ENCODE measurements at regions not wholly inside any gene's neighbourhood (a gene's known extent, or its start where the extent isn't known, plus 50 kb on each side); places are given as distances from the start of the nearest gene placed in this dataset.

DNA sequence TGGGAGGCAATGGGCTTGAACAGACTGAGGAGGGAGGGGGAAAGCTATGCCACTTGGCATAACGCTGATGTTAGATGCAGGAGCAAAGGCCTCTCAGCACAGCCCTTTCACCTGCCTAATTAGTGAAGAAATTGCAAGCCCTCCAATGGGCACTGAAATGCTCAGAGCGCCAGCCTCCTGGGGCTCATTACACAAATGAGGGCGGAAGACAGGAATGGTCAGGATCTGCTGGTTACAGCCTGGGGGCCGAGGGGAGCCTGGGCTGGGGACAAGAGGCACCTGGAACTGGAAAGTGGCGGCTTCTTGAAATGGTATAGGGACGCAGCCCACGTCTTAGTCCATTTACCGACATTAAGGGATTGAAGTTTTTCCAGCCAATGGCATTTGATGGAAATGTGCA lies 50.2 kb upstream of the PLET1 start:
- H3K79me2 ChIP-seq (ENCODE audit: control insufficient read depth, insufficient read depth, low read length) = no peaks in the 10 kb centered on the region
- H3K23ac ChIP-seq (ENCODE audit: low read length) = no peak overlapping the region
- no peak overlapping the region for H3K4me2 ChIP-seq (ENCODE audit: low read length)
- no peak overlapping the region for H2BK5ac ChIP-seq (ENCODE audit: low read length)
- H3K18ac ChIP-seq (ENCODE audit: low read length) = no peak overlapping the region
- H3K4me3 ChIP-seq (ENCODE audit: low read length) = no peak overlapping the region
- no peaks in the 10 kb centered on the region for H3K4me1 ChIP-seq (ENCODE audit: control insufficient read depth, low read depth, low read length)
- no peaks in the 10 kb centered on the region for H3K79me1 ChIP-seq (ENCODE audit: low read length)
- H3K56ac ChIP-seq (ENCODE audit: low read length) = no peak overlapping the region
- H3K27me3 ChIP-seq (ENCODE audit: insufficient read depth, low read length, poor library complexity) = no peaks in the 10 kb centered on the region
- no peak overlapping the region for H3K4ac ChIP-seq (ENCODE audit: low read depth, low read length)
- H3K27ac ChIP-seq (ENCODE audit: low read depth, low read length) = no peak overlapping the region
- no peak overlapping the region for H2BK120ac ChIP-seq (ENCODE audit: low read depth, low read length)
- no peak overlapping the region for H4K8ac ChIP-seq (ENCODE audit: low read depth, low read length)
- H3K9ac ChIP-seq (ENCODE audit: low read length) = no peak overlapping the region
- no peak overlapping the region for H2BK15ac ChIP-seq (replicated peaks; ENCODE audit: low read depth)
- H2AK5ac ChIP-seq (ENCODE audit: low read length) = no peak overlapping the region
- no peaks in the 10 kb centered on the region for H3K36me3 ChIP-seq (ENCODE audit: control insufficient read depth, insufficient read depth, low read length)
- H4K5ac ChIP-seq (ENCODE audit: low read length) = no peak overlapping the region
- DNase-seq = no peak
- no CpG with 5 or more reads among the region's 8 CpGs for WGBS (ENCODE audit: extremely low coverage, insufficient coverage, low lambda C conversion rate)

DNA sequence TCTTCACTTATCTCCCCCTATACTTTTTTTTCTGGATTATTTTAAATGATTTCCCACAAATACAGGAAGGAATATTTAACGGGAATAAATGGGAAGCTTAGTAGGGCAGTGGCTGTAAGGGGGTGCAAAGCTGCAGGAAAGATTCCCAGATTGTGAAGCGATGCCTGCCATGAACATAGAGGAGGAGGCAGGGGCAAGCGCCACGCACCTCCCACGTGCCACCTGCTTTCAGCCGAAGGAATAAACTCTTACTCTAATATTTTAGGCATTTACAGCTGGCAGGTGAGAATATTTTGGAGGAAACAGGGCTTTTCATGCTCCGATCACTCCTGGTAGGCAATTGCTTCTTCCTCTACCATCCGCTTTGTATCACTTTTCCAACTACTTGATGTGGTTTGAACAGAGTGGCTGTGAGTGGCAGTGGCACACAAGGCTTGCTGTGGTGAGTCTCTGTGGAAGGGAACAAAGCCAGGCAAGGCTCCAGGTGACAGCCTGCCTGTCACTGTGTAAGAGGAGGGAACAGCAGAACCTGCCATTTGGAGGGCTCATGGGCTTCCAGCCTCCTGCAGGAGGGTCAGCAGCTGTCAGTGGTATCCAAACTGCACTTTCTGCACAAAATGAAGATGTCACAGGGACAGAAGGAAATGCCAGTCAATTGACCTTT lies 54.5 kb upstream of the PLET1 start:
- Histone ChIP-seq H3K79me2 (ENCODE audit: control insufficient read depth, insufficient read depth, low read length) (no peaks in the 10 kb centered on the region), H2BK5ac (ENCODE audit: low read length) (no peak overlapping the region), H3K79me1 (ENCODE audit: low read length) (no peaks in the 10 kb centered on the region), H3K56ac (ENCODE audit: low read length) (no peak overlapping the region), H3K4me3 (ENCODE audit: low read length) (no peak overlapping the region), H3K27ac (ENCODE audit: low read depth, low read length) (no peak overlapping the region), H3K23ac (ENCODE audit: low read length) (no peak overlapping the region), H4K8ac (ENCODE audit: low read depth, low read length) (no peak overlapping the region), H3K27me3 (ENCODE audit: insufficient read depth, low read length, poor library complexity) (no peaks in the 10 kb centered on the region), H3K4me2 (ENCODE audit: low read length) (no peak overlapping the region), H4K5ac (ENCODE audit: low read length) (no peak overlapping the region), H2AK5ac (ENCODE audit: low read length) (no peak overlapping the region), H2BK15ac (replicated peaks; ENCODE audit: low read depth) (no peak overlapping the region), H3K36me3 (ENCODE audit: control insufficient read depth, insufficient read depth, low read length) (no peaks in the 10 kb centered on the region), H2BK120ac (ENCODE audit: low read depth, low read length) (no peak overlapping the region), H3K9ac (ENCODE audit: low read length) (no peak overlapping the region), H3K4ac (ENCODE audit: low read depth, low read length) (no peak overlapping the region), H3K18ac (ENCODE audit: low read length) (no peak overlapping the region), H3K4me1 (ENCODE audit: control insufficient read depth, low read depth, low read length) (no peaks in the 10 kb centered on the region)
- WGBS (ENCODE audit: extremely low coverage, insufficient coverage, low lambda C conversion rate) = no CpG with 5 or more reads among the region's 8 CpGs
- DNase-seq = no peak

DNA sequence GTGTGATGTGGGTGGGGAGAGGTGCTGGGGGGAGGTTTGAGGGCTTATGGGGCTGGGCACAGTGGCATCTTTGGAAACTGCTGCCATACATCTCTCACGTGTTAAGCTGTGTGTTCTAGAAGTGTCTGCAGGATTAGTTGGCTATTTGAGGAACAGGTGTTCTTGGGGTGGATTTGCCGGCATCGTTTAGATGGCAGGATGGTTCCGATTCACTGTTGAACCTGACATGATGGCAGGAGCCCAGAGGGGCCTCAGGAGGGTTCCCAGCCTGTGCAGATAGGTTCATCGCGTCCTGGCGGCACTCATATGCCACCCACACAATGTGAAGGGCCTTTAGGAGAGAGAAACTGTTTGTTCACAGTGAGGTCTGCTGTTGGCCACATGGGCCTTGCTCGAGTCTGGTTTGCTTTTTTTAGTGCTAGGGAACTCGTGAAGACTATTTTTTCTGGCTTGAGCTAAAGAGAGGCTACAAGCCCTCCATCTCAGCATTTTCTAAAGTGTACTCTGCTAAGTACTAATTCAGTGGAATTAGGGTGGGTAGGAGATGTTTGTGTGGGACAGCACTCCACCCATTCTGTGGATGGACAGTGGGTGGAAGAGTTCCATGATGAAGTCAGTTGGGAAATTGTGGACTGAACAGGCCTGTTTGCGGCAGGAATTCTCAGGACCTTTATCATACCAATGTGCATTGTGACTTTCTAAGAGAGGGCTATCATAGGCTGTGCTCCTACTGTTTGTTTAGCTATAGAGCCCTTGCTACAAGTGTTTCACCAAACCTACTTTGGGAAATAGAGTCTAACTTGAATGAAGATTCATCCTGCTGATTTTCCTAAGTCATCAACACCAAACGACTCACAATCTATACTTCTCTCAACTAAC lies 55.4 kb upstream of the PLET1 start:
- 100% methylated on average over 1 of the region's 11 CpGs for WGBS (ENCODE audit: extremely low coverage, insufficient coverage, low lambda C conversion rate)
- Histone ChIP-seq H3K4ac (ENCODE audit: low read depth, low read length) (no peak overlapping the region), H3K27ac (ENCODE audit: low read depth, low read length) (no peak overlapping the region), H2BK15ac (replicated peaks; ENCODE audit: low read depth) (no peak overlapping the region), H3K23ac (ENCODE audit: low read length) (no peak overlapping the region), H4K5ac (ENCODE audit: low read length) (no peak overlapping the region), H3K56ac (ENCODE audit: low read length) (no peak overlapping the region), H3K79me2 (ENCODE audit: control insufficient read depth, insufficient read depth, low read length) (no peaks in the 10 kb centered on the region), H3K4me1 (ENCODE audit: control insufficient read depth, low read depth, low read length) (no peaks in the 10 kb centered on the region), H3K4me3 (ENCODE audit: low read length) (no peak overlapping the region), H3K79me1 (ENCODE audit: low read length) (no peaks in the 10 kb centered on the region), H3K4me2 (ENCODE audit: low read length) (no peak overlapping the region), H3K9ac (ENCODE audit: low read length) (no peak overlapping the region), H2BK120ac (ENCODE audit: low read depth, low read length) (no peak overlapping the region), H2AK5ac (ENCODE audit: low read length) (no peak overlapping the region), H4K8ac (ENCODE audit: low read depth, low read length) (no peak overlapping the region), H3K27me3 (ENCODE audit: insufficient read depth, low read length, poor library complexity) (no peaks in the 10 kb centered on the region), H3K36me3 (ENCODE audit: control insufficient read depth, insufficient read depth, low read length) (no peaks in the 10 kb centered on the region), H2BK5ac (ENCODE audit: low read length) (no peak overlapping the region), H3K18ac (ENCODE audit: low read length) (no peak overlapping the region)
- DNase-seq = no peak

DNA sequence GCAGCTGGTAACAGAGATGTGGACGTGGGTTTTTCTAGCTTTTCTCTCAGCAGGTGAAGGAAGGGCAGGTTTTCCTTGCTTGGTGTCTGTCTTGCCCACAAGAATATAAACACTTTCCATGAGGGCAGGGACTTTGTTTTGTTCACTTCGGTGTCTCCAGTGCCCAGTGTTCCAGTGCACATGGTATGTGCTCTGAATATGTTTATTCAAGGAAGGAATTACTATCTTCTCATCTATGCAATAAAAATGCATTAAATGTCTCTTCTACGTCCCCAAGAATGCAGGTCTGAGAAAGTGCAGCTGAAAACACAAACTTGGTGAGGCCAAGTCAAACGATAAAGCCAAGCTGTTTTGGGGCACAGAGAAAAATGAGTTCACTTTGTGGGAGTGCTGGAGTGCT lies 56.3 kb upstream of the PLET1 start:
- Histone ChIP-seq H4K8ac (ENCODE audit: low read depth, low read length) (no peak overlapping the region), H3K27me3 (ENCODE audit: insufficient read depth, low read length, poor library complexity) (no peaks in the 10 kb centered on the region), H3K79me1 (ENCODE audit: low read length) (no peaks in the 10 kb centered on the region), H2AK5ac (ENCODE audit: low read length) (no peak overlapping the region), H3K4ac (ENCODE audit: low read depth, low read length) (no peak overlapping the region), H3K27ac (ENCODE audit: low read depth, low read length) (no peak overlapping the region), H3K4me3 (ENCODE audit: low read length) (no peak overlapping the region), H3K4me2 (ENCODE audit: low read length) (no peak overlapping the region), H3K18ac (ENCODE audit: low read length) (no peak overlapping the region), H4K5ac (ENCODE audit: low read length) (no peak overlapping the region), H3K79me2 (ENCODE audit: control insufficient read depth, insufficient read depth, low read length) (no peaks in the 10 kb centered on the region), H2BK120ac (ENCODE audit: low read depth, low read length) (no peak overlapping the region), H3K36me3 (ENCODE audit: control insufficient read depth, insufficient read depth, low read length) (no peaks in the 10 kb centered on the region), H3K9ac (ENCODE audit: low read length) (no peak overlapping the region), H3K23ac (ENCODE audit: low read length) (no peak overlapping the region), H3K56ac (ENCODE audit: low read length) (no peak overlapping the region), H2BK5ac (ENCODE audit: low read length) (no peak overlapping the region), H3K4me1 (ENCODE audit: control insufficient read depth, low read depth, low read length) (peaks cover 3% of the 10 kb centered on the region), H2BK15ac (replicated peaks; ENCODE audit: low read depth) (no peak overlapping the region)
- WGBS (ENCODE audit: extremely low coverage, insufficient coverage, low lambda C conversion rate) = no CpG with 5 or more reads among the region's 4 CpGs
- no peak for DNase-seq

DNA sequence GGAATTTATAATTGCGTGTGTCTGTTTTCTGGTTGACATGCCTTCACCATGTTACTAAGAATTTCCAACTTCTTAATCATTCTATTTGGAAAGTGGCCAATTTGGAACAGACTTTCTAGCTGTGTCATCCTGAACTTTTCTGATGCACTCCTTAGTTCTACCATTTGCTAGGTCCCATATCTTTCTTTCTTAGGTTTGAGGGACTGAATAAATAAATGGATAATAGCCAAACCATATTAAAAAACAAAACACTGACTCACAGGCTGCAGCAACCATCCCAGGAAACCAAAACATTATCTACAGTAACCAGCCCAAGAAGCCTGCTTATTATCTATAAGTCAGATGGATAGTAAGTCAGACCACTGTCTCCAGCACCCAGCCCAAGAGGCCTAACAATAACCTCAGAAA lies 57.5 kb upstream of the PLET1 start:
- no CpG with 5 or more reads among the region's 1 CpG for WGBS (ENCODE audit: extremely low coverage, insufficient coverage, low lambda C conversion rate)
- Histone ChIP-seq H3K4me1 (ENCODE audit: control insufficient read depth, low read depth, low read length) (peaks cover 5% of the 10 kb centered on the region), H3K36me3 (ENCODE audit: control insufficient read depth, insufficient read depth, low read length) (no peaks in the 10 kb centered on the region), H2BK120ac (ENCODE audit: low read depth, low read length) (no peak overlapping the region), H3K18ac (ENCODE audit: low read length) (no peak overlapping the region), H3K79me2 (ENCODE audit: control insufficient read depth, insufficient read depth, low read length) (no peaks in the 10 kb centered on the region), H2BK15ac (replicated peaks; ENCODE audit: low read depth) (no peak overlapping the region), H2BK5ac (ENCODE audit: low read length) (no peak overlapping the region), H3K23ac (ENCODE audit: low read length) (no peak overlapping the region), H3K4me3 (ENCODE audit: low read length) (no peak overlapping the region), H3K4ac (ENCODE audit: low read depth, low read length) (no peak overlapping the region), H4K5ac (ENCODE audit: low read length) (no peak overlapping the region), H3K56ac (ENCODE audit: low read length) (no peak overlapping the region), H2AK5ac (ENCODE audit: low read length) (no peak overlapping the region), H3K9ac (ENCODE audit: low read length) (no peak overlapping the region), H4K8ac (ENCODE audit: low read depth, low read length) (no peak overlapping the region), H3K79me1 (ENCODE audit: low read length) (no peaks in the 10 kb centered on the region), H3K4me2 (ENCODE audit: low read length) (no peak overlapping the region), H3K27ac (ENCODE audit: low read depth, low read length) (no peak overlapping the region), H3K27me3 (ENCODE audit: insufficient read depth, low read length, poor library complexity) (no peaks in the 10 kb centered on the region)
- no peak for DNase-seq

All from mesendoderm (in vitro differentiated cells).